Breast epithelium (tissue), 3 donors: ENCODE measurements at regions not wholly inside any gene's neighbourhood (a gene's known extent, or its start where the extent isn't known, plus 50 kb on each side); places are given as distances from the start of the nearest gene placed in this dataset.

ENCODE experiments used
- POLR2A ChIP-seq: fragments of 450-650 bp; IDR thresholded peaks from one replicate; pipeline ENCODE4 v1.6.1; 2016; ENCODE audit warnings: antibody characterized with exemption, mild to moderate bottlenecking, moderate library complexity
- POLR2AphosphoS5 ChIP-seq, 3 donors: sonication (generic); formaldehyde crosslinking; IDR thresholded peaks; one replicate each; pipeline ENCODE4 v1.6.1; 2017; ENCODE audit warnings: antibody characterized with exemption in 3 of 3
- TF ChIP-seq, protein P1 (sequence below), 3 donors: fragments of 450-650 bp; IDR thresholded peaks; one replicate each; pipeline ENCODE4 v1.5.1; 2016 to 2017; ENCODE audit warnings: antibody characterized with exemption in 3 of 3, mild to moderate bottlenecking in 3 of 3, moderate library complexity in 3 of 3

GRCh38 chr15:39139431-39140059 lies 441.3 kb upstream of the THBS1 start:
- TF ChIP-seq, protein P1, sequence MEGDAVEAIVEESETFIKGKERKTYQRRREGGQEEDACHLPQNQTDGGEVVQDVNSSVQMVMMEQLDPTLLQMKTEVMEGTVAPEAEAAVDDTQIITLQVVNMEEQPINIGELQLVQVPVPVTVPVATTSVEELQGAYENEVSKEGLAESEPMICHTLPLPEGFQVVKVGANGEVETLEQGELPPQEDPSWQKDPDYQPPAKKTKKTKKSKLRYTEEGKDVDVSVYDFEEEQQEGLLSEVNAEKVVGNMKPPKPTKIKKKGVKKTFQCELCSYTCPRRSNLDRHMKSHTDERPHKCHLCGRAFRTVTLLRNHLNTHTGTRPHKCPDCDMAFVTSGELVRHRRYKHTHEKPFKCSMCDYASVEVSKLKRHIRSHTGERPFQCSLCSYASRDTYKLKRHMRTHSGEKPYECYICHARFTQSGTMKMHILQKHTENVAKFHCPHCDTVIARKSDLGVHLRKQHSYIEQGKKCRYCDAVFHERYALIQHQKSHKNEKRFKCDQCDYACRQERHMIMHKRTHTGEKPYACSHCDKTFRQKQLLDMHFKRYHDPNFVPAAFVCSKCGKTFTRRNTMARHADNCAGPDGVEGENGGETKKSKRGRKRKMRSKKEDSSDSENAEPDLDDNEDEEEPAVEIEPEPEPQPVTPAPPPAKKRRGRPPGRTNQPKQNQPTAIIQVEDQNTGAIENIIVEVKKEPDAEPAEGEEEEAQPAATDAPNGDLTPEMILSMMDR (IDR thresholded peaks at IDR 0.05), result no peak
- TF ChIP-seq POLR2A, result no peak
- TF ChIP-seq POLR2AphosphoS5 (IDR thresholded peaks at IDR 0.05), result no peak
